ENCODE measurements at regions not wholly inside any gene's neighbourhood (a gene's known extent, or its start where the extent isn't known, plus 50 kb on each side); places are given as distances from the start of the nearest gene placed in this dataset.

- no peaks in the 10 kb centered on the region; the same call in 2 of the 3 replicates for H3K36me3 Mint-ChIP-seq (ENCODE audit: low read depth)
- H3K9me3 Mint-ChIP-seq, result no peaks in the 10 kb centered on the region
- no peaks in the 10 kb centered on the region for H3K4me1 Mint-ChIP-seq
- no peak overlapping the region for H3K4me3 Mint-ChIP-seq
- H2AFZ ChIP-seq, result no peak overlapping the region
- H3F3A ChIP-seq (replicated peaks; ENCODE audit: low read depth), result no peaks in the 10 kb centered on the region
- H3K9me2 ChIP-seq (ENCODE audit: insufficient read depth), result 0 out of 2 replicates have a peak, but pooled peaks cover 9% of the 10 kb centered on the region
- ATAC-seq (no peak), DNase-seq (ENCODE audit: low spot score) (no peak)
- no peak overlapping the region for H3K27ac Mint-ChIP-seq
- H3K36me3 ChIP-seq (ENCODE audit: insufficient read depth), result no peaks in the 10 kb centered on the region
- TF ChIP-seq ZNF331 (CRISPR knock-in tag; IDR thresholded peaks at IDR 0.05; ENCODE audit: low read depth) (no peak), EZH2phosphoT487 (IDR thresholded peaks at IDR 0.05; ENCODE audit: unreplicated experiment) (no peak), POLR2AphosphoS5 (IDR thresholded peaks at IDR 0.05; ENCODE audit: low read depth) (no peak), CREB1 (CRISPR knock-in tag; IDR thresholded peaks at IDR 0.05; ENCODE audit: low read depth) (no peak), STAT1 (IDR thresholded peaks at IDR 0.05; ENCODE audit: unreplicated experiment) (no peak), ETS1 (IDR thresholded peaks at IDR 0.05) (no peak), NANOG (IDR thresholded peaks at IDR 0.05; ENCODE audit: borderline replicate concordance) (no peak), ZNF114 (CRISPR knock-in tag; IDR thresholded peaks at IDR 0.05) (no peak), EZH2 (IDR thresholded peaks at IDR 0.05; ENCODE audit: low read depth, unreplicated experiment) (no peak), JUNB (IDR thresholded peaks at IDR 0.05; ENCODE audit: unreplicated experiment) (no peak)
- H3K4me1 ChIP-seq (ENCODE audit: insufficient read depth), result no peaks in the 10 kb centered on the region
- H3K4me2 ChIP-seq, result no peak overlapping the region
- H3K27me3 Mint-ChIP-seq (ENCODE audit: insufficient read depth, low read depth, poor library complexity), result peaks cover 3% of the 10 kb centered on the region
- H3K4me3 ChIP-seq, result no peak overlapping the region
- H4K20me1 ChIP-seq (replicated peaks; ENCODE audit: insufficient read depth), result no peaks in the 10 kb centered on the region; the same call in 1 of the 2 replicates
- H3K27ac ChIP-seq (ENCODE audit: low read depth), result no peak overlapping the region
- H3K27me3 ChIP-seq (ENCODE audit: insufficient read depth), result no peaks in the 10 kb centered on the region
- no peaks in the 10 kb centered on the region for H3K79me2 ChIP-seq (replicated peaks; ENCODE audit: insufficient read depth)
Measured at GRCh38 chr10:28891058-28891713, 213.9 kb downstream of the BAMBI start.

- DNase-seq (ENCODE audit: low spot score) (no peak), ATAC-seq (no peak)
- peaks cover 2% of the 10 kb centered on the region; the same call in 1 of the 3 replicates for H3K9me3 Mint-ChIP-seq
- H3K4me1 ChIP-seq (ENCODE audit: insufficient read depth), result no peaks in the 10 kb centered on the region
- no peaks in the 10 kb centered on the region; the same call in 2 of the 3 replicates for H3K4me1 Mint-ChIP-seq
- H3K36me3 ChIP-seq (ENCODE audit: insufficient read depth), result no peaks in the 10 kb centered on the region
- H3F3A ChIP-seq (replicated peaks; ENCODE audit: low read depth), result no peaks in the 10 kb centered on the region
- H3K4me2 ChIP-seq, result no peak overlapping the region
- peaks cover 3% of the 10 kb centered on the region for H3K27me3 Mint-ChIP-seq (ENCODE audit: insufficient read depth, low read depth, poor library complexity)
- no peaks in the 10 kb centered on the region for H4K20me1 ChIP-seq (replicated peaks; ENCODE audit: insufficient read depth)
- H3K79me2 ChIP-seq (replicated peaks; ENCODE audit: insufficient read depth), result no peaks in the 10 kb centered on the region
- H2AFZ ChIP-seq, result no peak overlapping the region
- no peak overlapping the region for H3K4me3 Mint-ChIP-seq
- no peak overlapping the region for H3K4me3 ChIP-seq
- H3K27me3 ChIP-seq (ENCODE audit: insufficient read depth), result no peaks in the 10 kb centered on the region
- no peak overlapping the region for H3K27ac Mint-ChIP-seq
- no peak overlapping the region for H3K27ac ChIP-seq (ENCODE audit: low read depth)
- 0 out of 2 replicates have a peak, but pooled peaks cover 9% of the 10 kb centered on the region for H3K9me2 ChIP-seq (ENCODE audit: insufficient read depth)
- H3K36me3 Mint-ChIP-seq (ENCODE audit: low read depth), result peaks cover 3% of the 10 kb centered on the region; the same call in 1 of the 3 replicates
- TF ChIP-seq POLR2AphosphoS5 (IDR thresholded peaks at IDR 0.05; ENCODE audit: low read depth), result no peak
Measured at GRCh38 chr10:28892818-28893547, 215.7 kb downstream of the BAMBI start.

Measured in GM23338 (cell line).